ENCODE measurements at regions not wholly inside any gene's neighbourhood (a gene's known extent, or its start where the extent isn't known, plus 50 kb on each side); places are given as distances from the start of the nearest gene placed in this dataset.

DNA sequence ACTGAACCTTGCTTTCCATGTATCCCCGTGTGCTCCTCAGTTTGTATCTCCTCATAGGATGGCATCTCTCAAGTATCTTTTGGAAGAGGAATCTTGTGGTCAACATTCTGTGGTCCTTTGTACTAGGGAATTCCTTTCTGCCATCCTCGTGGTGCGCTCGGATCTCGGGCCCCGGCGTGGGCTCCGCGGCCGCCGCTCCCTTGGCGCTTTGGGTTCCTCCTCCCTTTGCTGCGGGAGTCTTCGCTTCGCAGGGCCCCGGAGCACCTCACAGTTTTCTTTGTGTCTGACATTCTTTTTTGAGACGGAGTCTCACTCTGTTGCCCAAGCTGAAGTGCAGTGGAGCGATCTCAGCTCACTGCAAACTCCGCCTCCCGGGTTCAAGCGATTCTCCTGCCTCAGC is 264.7 kb downstream of the IRS2 start:
- TF ChIP-seq, protein P1, sequence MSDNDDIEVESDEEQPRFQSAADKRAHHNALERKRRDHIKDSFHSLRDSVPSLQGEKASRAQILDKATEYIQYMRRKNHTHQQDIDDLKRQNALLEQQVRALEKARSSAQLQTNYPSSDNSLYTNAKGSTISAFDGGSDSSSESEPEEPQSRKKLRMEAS (CRISPR knock-in tag; IDR thresholded peaks at IDR 0.05), result no peak
- no peak for TF ChIP-seq NFYB (CRISPR knock-in tag; conservative IDR thresholded peaks at IDR 0.05; ENCODE audit: low read depth)
- TF ChIP-seq, protein P2, sequence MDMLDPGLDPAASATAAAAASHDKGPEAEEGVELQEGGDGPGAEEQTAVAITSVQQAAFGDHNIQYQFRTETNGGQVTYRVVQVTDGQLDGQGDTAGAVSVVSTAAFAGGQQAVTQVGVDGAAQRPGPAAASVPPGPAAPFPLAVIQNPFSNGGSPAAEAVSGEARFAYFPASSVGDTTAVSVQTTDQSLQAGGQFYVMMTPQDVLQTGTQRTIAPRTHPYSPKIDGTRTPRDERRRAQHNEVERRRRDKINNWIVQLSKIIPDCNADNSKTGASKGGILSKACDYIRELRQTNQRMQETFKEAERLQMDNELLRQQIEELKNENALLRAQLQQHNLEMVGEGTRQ (CRISPR knock-in tag; IDR thresholded peaks at IDR 0.05), result no peak
- TF ChIP-seq, protein P3, sequence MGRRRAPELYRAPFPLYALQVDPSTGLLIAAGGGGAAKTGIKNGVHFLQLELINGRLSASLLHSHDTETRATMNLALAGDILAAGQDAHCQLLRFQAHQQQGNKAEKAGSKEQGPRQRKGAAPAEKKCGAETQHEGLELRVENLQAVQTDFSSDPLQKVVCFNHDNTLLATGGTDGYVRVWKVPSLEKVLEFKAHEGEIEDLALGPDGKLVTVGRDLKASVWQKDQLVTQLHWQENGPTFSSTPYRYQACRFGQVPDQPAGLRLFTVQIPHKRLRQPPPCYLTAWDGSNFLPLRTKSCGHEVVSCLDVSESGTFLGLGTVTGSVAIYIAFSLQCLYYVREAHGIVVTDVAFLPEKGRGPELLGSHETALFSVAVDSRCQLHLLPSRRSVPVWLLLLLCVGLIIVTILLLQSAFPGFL (CRISPR knock-in tag; IDR thresholded peaks at IDR 0.05; ENCODE audit: borderline replicate concordance), result no peak
